Kasumi-1 (cell line): ENCODE measurements at regions not wholly inside any gene's neighbourhood (a gene's known extent, or its start where the extent isn't known, plus 50 kb on each side); places are given as distances from the start of the nearest gene placed in this dataset.

Experiments used
- DNase-seq, 2 experiments: peaks; one replicate each; lab custom pipeline; 2025; lab: John Stamatoyannopoulos, UW

DNA sequence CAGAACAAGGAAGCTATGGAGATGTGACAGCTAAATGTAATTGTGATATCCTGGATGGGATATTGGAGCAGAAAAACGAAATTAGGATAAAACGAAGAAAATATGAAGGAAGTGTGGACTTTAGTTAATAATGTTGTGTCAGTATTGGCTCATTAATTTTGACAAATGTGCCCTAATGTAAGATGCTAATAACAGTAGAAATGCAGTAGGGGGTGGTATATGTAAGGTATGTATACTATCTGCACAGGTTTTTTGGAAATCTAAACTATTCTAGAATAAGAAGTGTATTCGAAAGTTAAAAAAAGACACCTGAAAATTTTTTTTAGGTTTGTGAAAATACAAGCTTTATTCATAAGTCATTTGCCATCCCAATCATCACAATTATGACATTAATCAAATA is 421.4 kb upstream of the B3GALT2 start:
- no peak for DNase-seq

DNA sequence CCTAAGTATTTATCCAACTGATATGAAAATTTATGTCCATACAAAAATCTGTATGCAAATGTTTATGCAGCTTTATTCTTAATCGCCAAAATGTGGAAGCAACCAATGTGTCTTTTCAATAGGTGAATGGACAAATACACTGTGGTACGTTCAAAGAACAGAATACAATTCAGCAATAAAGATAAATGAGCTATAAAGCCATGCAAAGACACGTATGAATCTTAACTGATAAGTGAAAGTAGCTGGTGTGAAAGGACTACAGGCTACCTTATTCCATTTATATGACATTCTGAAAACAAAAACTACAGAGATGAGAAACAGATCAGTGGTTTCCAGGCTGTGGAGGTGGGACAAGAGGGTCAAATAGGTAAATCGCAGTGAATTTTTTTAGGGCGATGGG is 419.6 kb upstream of the B3GALT2 start:
- DNase-seq, result no peak

DNA sequence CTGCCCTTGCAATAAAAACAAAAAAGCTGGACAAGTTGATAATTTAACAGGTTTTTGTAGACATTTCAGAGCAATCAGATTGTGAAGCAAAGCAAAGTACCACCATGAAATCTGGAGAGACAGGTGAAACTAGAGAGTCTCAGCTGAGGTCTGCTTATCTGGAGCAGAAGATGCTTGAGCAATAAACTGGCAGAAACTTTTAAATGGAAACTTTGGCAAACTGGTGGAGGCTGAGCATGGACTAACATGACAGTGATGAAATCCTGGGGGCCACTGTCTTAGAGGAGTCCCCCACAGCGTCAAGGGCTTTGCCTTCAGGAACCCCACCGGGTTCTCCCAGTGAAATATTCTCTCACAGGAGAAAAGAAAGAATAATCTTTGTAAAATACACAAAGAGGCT is 416.3 kb upstream of the B3GALT2 start:
- DNase-seq, result no peak

DNA sequence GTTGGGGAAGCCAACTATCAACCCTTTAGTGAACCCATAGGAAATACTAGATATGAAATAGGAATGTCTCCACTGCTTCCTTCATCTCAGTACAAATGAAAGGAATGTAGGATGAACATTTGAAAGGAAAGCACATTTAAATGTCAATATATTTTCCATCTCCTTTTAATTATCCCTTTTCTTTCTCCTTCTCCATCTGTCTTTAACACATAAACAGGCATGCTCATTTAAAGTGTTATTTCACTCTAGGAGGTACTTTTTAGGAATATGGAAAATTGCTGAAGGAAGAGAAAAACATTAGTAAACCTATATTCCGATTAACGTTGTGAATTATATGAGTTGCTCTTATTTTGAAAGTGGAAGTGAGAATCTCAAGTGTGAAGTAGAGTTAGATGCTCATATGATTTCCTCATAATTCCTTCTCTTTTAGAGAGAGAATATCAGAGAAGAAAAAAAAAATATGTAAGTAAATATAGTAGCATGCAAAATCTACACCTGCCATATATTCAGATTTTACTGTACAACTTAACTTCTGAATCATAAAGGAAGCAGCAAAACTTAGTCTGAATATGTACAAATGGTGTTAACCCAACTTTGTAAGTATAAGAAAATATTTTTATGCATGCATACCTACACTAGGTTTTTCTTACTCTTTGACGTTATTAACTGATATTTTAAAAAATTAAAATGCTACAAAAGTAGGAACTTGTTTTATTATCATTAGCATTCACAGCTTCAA is 406.9 kb upstream of the B3GALT2 start:
- DNase-seq, result no peak

DNA sequence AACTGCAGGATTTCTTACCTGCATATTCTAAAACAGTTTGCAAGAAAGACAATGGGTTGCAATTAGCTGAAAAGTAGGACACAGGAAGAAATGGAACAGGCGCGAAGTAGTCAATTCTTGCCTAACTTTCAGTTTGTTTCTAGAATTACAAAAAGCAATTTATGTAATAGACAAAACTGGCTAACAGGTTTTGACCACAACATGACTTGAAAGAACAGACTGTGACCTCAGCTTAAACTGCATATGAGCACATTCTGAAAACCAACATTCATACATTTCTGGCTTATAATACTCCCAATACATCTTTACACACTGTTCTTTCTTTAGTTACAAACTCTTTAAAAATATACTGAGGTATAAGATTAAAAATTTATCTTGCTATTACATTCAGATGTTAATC is 405.9 kb upstream of the B3GALT2 start:
- DNase-seq, result no peak

DNA sequence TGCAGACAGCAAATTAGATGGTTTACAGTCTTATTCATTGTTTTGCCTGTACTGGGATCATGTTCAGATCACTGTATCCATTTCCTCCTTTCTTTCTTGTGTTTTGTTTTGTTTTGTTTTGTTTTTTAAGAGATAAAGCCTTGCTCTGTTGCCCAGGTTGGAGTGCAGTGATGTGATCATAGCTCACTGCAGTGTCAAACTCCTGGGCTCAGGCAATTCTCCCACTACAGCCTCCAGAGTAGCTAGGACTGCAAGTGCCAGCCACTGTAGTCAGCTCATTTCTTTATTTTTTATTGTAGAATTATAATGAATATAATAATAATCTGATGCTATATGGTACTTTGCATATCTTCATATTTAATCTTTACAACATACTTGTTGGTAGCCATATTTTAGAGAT is 403.7 kb upstream of the B3GALT2 start:
- DNase-seq, result no peak

DNA sequence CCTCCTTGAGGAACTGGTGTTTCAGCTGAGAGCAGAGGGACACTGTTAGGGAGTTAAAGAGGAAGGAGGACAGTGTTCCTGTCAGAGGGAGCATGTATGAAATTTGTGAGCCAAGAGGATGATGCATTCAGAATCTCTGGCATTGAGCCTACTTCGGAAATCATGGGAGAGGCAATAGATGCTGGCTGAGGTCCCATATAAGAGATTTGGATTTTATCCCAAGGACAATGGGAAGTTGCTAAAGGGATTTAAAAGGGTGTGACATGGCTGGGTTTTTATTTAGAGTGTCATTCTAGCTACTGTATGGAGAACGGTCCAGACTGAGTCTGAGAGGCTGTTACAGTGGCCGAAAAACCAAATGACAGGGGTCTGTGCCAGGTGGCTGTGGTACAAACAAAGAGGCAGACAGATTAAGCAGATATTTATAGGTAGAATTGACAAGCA is 403.2 kb upstream of the B3GALT2 start:
- no peak for DNase-seq

DNA sequence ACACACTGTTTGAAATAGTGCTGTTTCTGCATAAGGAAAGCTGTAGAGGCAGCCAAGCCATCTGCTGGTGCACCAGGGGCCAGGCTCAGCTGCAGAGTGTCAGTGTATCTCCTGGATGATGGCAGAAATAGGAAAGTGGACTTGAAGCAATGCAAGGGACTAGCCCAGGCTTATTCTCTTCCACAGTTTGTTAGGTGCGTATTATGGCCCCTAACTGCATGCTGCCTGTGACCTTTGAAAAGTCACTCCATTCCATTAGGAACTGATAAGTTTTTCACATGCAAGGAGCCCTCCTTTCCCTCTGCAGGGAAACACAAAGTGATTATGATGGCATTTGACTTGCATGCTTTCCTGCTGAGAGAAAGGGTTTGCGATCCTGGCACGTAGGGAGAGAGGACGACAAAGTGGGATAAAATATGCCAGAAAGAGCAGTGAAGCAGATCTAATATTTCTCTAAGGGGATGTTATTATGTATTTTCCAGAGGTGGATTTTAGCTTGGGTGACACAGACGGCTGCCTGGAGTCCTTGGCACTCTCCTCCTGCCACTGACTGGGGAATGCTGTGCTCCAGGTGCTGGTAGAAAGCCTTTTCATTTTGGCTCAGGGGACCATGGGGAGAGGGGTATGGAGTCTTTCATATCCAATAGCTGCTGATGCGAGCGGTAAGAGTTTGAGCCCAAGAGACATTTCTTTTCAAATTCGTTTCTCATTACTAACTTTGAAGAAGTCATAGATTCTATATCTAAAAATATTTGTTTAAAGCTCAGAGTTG is 402.1 kb upstream of the B3GALT2 start:
- DNase-seq, result no peak

DNA sequence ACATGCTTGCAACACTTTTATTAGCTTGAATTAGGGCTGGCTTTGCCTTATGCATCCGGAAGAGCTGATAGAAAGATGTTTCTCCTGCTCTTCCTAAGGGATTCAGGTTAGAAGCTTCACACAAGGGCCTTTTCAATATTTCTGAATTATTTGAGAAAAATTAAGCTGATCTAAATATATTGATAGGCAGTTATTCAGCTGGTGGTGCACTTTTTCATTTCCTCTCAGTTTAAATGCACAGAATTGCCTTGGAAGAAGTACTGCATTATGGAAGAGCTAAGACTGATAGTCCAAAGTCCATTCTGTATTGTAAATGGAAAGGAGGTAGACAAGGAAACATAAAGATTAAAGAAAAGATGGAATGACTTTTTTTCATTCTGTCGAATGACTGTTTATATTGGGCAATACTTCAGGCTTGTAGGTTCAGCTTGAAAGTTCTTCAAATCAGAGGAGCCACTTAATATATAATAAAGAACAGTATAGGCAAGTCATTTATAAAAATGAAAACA is 398.4 kb upstream of the B3GALT2 start:
- no peak for DNase-seq

DNA sequence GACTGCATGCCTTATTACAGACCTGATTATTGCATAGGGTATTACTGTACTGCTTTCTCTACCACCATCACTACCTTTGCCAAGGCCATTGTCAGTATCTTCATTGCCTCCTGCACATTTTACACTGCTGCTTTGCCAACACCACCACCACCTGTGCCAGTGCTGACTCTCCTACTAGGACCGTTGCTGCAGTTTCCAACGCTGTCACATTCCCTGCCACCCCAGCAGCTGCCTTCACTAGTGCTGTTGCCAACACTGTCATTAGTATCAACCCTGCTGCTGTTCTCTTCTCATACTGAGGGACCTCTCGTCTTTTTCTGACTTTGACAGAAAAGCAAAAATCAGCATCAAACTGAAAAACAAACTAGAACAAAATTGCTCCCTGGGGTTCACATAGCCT is 394.9 kb upstream of the B3GALT2 start:
- DNase-seq, result no peak

DNA sequence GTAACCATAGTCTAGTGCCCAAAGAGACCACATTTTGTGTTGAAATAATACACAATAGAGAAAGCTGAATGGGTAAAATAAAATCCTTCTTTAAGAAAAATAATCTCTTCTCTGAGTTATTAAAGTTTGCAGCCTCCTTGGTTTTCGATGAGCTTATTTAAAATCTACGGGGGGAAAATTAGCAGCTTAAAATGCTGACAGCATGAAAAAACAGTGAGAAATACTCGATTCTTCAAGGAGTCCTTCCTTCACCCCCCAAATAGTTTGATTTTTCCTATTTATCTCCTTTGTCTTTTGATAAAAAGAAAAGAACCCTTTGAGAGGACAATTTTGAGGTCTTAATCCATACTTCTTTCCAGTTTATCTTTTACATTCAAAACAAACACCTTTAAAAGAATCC is 394.0 kb upstream of the B3GALT2 start:
- DNase-seq, result no peak

DNA sequence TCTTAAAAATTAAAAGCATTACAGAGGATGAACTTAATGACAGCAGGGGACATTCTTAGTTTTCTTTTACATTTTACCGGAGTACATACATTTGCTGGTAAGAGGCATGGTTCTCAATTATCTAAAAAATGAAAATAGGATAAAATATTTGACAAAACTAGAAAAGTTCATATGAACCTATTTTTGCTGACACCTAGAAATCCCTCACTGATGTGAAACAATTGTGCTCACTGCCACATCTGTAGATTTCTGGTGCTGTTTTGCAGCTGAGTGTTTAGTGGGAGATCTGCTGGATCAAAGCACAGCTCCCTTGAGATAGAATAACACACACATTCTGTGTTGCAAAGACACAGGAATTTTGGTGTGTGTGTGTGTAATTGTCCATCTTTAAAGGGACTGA is 392.9 kb upstream of the B3GALT2 start:
- no peak for DNase-seq

DNA sequence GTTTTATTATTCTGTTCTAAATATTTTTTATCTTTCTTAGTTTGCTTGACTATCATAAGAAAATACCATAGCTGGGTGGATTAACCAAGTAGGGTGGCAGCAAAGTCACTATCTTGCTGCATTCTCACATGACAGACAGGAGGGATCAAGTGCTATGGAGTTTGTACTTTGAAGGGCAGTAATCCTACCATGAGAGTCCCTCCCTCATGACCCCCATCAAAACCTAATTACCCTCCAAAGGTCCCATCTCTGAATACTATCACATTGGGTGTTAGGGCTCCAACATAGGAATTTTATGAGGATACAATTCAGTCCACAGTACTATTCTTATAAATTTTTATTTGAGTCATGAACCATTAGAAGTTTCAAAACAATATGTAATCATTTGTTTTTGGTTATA is 388.5 kb upstream of the B3GALT2 start:
- DNase-seq, result no peak

DNA sequence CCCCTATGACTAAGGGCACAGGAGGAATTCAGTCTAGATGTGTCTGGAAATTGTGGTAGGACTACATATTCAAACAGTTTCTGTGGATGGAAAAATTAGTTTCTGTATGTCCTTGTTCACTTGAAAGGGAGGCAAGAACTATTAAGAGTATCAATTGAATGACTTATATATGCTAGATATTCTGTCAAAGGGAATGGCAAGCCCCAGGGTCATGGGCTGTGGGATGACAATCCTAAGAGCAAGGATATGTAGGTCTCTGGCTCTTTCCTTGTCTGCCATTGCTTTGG is 383.5 kb upstream of the B3GALT2 start:
- DNase-seq, result no peak

DNA sequence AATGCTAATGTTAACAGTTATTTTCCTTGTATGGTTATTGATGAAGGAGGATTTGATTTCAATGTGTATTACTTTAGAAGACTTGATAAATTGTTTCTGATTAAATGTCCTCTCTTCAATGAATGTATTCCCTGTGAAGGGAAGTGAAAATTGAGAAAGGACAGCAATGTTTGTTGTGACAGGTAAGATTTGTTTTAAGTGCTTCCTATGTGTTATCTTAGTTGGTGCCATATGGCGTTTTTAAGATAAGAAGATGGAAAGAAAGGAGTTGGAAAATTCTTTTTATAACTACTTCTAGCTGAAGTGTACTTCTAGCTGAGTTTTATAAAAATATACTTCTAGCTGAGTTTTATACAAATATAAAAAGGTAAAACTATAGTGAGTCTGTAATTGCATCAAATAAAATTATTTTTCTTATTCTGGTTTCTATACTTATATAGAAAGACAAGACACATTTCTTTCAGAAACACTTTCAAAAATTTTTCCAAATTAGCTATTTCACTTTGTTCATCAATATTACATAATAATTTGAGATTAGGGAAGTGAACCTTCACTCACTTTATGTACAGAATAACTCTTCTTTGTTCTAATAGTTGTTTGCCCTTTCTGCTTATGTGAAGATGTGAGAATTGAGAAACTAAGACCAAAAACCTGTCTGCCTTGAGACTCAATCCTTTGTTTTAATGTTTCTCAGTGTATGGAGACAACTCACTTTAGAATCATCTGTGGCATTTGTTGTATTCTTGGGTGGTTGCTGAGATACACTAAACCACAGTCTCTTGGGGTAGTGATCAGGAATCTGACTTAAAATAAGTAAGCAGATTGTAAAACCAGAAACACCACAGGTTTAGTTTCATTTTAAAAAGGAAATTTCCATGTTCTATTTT is 382.9 kb upstream of the B3GALT2 start:
- DNase-seq, result no peak

DNA sequence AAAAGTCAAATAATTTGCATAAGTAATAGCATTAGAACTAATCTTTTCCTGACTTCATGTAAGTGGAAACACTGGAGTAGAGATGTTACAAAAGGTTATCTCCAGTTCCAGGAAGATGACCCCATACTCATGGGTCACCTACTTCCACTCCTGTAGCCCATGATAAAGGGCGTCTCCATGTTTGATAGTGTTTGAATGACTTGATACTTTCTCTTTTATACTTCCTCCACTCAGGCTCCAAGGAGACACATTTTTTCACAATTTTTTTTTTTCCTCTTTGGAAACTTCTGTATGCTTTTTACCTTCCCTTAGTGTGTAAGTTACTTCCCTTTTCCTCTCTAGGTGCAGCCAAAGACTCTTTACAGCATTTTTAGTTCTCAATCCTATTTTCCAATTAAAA is 382.1 kb upstream of the B3GALT2 start:
- DNase-seq, result peak; percentile 26 to 42

DNA sequence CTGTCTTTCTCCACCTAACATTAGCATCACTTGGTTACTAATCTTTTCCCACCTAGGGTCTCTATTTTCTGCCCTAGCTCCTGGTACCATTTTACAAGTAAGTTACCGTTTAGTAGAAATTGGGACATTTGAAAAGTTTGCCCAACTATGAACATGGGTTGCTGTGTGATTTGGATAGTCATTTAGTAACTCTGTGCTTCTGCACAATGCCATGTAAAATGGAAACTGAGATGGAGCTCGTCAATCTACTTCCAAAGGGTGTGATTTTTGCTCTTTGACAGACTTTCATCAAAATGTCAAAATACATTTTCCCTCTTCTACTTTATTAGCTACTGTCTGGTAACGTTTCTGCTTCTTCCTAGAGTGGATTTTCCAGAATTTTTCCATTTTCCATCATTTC is 381.5 kb upstream of the B3GALT2 start:
- DNase-seq, result no peak

DNA sequence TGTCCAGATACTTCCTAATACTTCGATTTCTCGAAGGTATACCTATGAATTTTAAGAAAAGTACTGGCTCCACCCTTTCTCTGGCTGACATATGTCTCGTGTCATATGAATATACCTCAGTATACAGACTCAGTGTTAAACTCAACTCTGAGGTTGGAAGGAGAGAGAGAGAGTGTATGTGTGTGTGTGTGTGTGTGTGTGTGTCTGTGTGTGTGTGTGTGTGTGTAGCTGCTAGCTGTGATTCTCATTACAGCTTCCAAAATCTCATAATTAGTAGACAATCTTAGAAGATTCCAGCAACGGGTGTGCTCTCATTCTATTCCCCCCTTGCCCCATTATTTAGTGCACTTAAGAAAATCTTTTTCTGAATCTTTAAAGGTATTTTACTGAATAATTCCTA is 380.3 kb upstream of the B3GALT2 start:
- DNase-seq, result no peak

DNA sequence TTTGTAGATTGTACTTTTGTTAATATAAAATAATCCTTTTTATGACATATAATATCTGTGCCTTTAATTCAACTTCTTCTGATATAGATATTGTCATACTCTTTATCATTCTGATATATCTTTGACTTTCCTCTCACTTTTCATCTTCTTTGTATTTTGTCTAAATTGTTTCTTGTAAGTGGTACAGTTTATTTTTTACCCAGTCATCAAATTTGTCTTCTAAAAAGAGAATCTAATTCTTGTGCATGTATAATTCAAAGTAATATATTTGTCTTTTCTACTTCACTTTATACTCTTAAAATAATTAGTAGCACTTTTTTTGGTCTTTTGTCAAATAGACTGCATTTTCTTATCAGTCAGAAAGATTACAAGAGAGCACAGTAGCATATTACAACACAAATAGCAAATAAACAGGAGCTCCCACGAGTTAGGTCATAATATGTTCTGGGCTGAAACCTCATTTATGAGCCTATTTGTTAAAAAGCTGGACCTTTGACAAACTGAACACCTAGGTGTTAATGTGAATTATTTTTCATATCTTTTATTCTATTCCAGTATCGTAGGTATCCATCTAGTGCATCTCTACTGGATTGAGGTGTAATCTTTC is 379.7 kb upstream of the B3GALT2 start:
- no peak for DNase-seq

DNA sequence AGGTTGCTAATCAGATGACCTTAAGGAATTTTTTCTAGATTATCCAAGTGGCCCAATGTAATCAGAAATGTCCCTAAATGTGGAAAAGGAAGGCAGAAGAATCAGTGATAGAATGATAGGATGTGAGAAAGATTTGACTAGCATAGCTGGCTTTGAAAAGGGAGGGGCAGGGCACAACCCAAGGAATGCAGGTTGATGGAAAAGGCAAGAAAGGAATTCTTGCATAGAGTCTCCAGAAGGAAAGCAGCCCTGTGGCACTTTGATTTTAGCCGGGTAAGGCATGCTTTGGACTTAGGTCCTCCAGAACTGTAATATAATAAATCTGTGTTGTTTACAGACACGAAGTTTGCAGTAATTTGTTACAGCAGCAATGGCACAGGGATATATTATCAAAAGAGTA is 375.7 kb upstream of the B3GALT2 start:
- no peak for DNase-seq

DNA sequence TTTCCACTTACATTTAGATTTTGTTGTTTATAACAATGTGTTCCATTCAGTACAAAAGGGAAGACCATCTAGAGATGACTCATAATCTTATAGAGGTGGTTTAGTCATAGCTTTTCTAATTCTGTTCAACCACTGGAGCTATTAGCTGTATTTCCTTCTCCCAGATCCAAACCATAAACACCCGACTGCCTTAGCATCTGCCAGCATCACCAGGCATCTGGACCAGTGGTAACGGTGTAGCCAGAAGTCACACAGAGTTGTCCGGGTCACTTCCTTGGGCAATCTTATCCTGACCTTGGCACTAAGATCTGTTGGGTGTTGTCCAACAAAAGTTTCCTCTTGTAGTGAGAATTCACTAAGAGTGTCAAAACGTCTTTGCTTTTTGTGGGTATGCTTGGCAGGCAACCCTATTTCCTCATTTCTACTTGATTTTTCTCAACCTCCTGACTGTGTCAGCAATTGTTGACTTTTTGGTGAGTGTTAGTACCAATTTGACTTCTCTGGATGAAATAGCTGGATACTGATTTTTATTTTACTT is 372.1 kb upstream of the B3GALT2 start:
- DNase-seq, result peak; percentile 80 to 84
